IMR-90 (cell line): ENCODE measurements at regions not wholly inside any gene's neighbourhood (a gene's known extent, or its start where the extent isn't known, plus 50 kb on each side); places are given as distances from the start of the nearest gene placed in this dataset.

ENCODE experiments used
- ATAC-seq: fragments of 200-7000 bp; cut with Tn5 transposase; 2 replicates; pipeline ENCODE4 v1.9.1; 2020; ENCODE audit warnings: low read depth, mild to moderate bottlenecking, moderate library complexity
- BruUV-seq: library from RNA; stranded (reverse); fragments of 400-500 nt; replicated peaks from 2 replicates; lab custom pipeline; 2021; lab: Mats Ljungman, UMichigan
- CTCF ChIA-PET: fragments of 300-600 bp; formaldehyde crosslinking; extraction: SDS; loops from one replicate; lab custom pipeline; 2021; ENCODE audit warnings: antibody characterized with exemption; lab: Yijun Ruan, JAX
- POLR2A ChIA-PET: fragments of 300-600 bp; sonication (Branson Sonifier 250); formaldehyde crosslinking; loops from one replicate; lab custom pipeline; 2022; ENCODE audit warnings: antibody characterized with exemption; ENCODE audit not compliant: unreplicated experiment; lab: Charles Lee
- DNase-seq: peaks from one replicate; pipeline ENCODE4 v3.0.0; 2013
- H2AFZ ChIP-seq: replicated peaks from 2 replicates; pipeline ENCODE3; 2013; ENCODE audit warnings: low read length, mild to moderate bottlenecking; ENCODE audit not compliant: poor library complexity
- H2AK5ac ChIP-seq: 2 replicates; pipeline ENCODE4 v1.6.1; 2013; ENCODE audit warnings: low read depth, low read length, inconsistent platforms
- H2AK9ac ChIP-seq: replicated peaks from 2 replicates; pipeline ENCODE3; 2013; ENCODE audit warnings: mild to moderate bottlenecking, low read depth, low read length, moderate library complexity; ENCODE audit not compliant: poor library complexity
- H2BK120ac ChIP-seq: 2 replicates; pipeline ENCODE4 v1.6.1; 2013; ENCODE audit warnings: low read depth, low read length, inconsistent platforms
- H2BK15ac ChIP-seq: 3 replicates; pipeline ENCODE4 v1.6.1; 2013; ENCODE audit warnings: low read depth, low read length, inconsistent platforms
- H2BK20ac ChIP-seq: 2 replicates; pipeline ENCODE4 v1.6.1; 2013; ENCODE audit warnings: low read depth, mild to moderate bottlenecking, inconsistent platforms, low read length, moderate library complexity
- H2BK5ac ChIP-seq: 2 replicates; pipeline ENCODE4 v1.6.1; 2013; ENCODE audit warnings: mild to moderate bottlenecking, low read depth, low read length, inconsistent platforms; ENCODE audit not compliant: poor library complexity, severe bottlenecking
- H3K14ac ChIP-seq: replicated peaks from 2 replicates; pipeline ENCODE4 v1.6.1; 2013; ENCODE audit warnings: low read depth, low read length, inconsistent platforms
- H3K18ac ChIP-seq: 2 replicates; pipeline ENCODE4 v1.6.1; 2013; ENCODE audit warnings: low read depth, low read length, control low read depth
- H3K23ac ChIP-seq: 2 replicates; pipeline ENCODE4 v1.6.1; 2013; ENCODE audit warnings: low read depth, low read length, inconsistent platforms
- H3K27ac ChIP-seq: 2 replicates; pipeline ENCODE4 v1.5.1; 2013; ENCODE audit warnings: mild to moderate bottlenecking, control low read depth, low read length; ENCODE audit not compliant: insufficient read depth
- H3K27me3 ChIP-seq: 2 replicates; pipeline ENCODE4 v1.6.1; 2013; ENCODE audit warnings: low read length; ENCODE audit not compliant: control insufficient read depth, insufficient read depth
- H3K36me3 ChIP-seq: 2 replicates; pipeline ENCODE4 v1.6.1; 2013; ENCODE audit warnings: low read length, mixed read lengths; ENCODE audit not compliant: control insufficient read depth, insufficient read depth
- H3K4ac ChIP-seq: 2 replicates; pipeline ENCODE4 v1.6.1; 2013; ENCODE audit warnings: low read depth, low read length, inconsistent platforms
- H3K4me1 ChIP-seq: 2 replicates; pipeline ENCODE4 v1.6.1; 2013; ENCODE audit warnings: low read length, mixed read lengths; ENCODE audit not compliant: control insufficient read depth, insufficient read depth
- H3K4me2 ChIP-seq: 2 replicates; pipeline ENCODE4 v1.6.1; 2013; ENCODE audit warnings: low read depth, mild to moderate bottlenecking, control low read depth, low read length, moderate library complexity
- H3K4me3 ChIP-seq: 2 replicates; pipeline ENCODE4 v1.5.1; 2013; ENCODE audit warnings: low read depth, mild to moderate bottlenecking, control low read depth, low read length, moderate library complexity; ENCODE audit not compliant: insufficient read depth
- H3K56ac ChIP-seq: 2 replicates; pipeline ENCODE4 v1.6.1; 2013; ENCODE audit warnings: low read length, inconsistent platforms; ENCODE audit not compliant: insufficient read depth; ENCODE audit errors: extremely low read depth
- H3K79me1 ChIP-seq, 2 experiments: 2 replicates each; pipeline ENCODE4 v1.6.1; 2013; ENCODE audit warnings: low read length in 2 of 2, inconsistent platforms in 1 of 2, low read depth in 1 of 2
- H3K9ac ChIP-seq: 2 replicates; pipeline ENCODE4 v1.6.1; 2013; ENCODE audit warnings: low read depth, low read length, control low read depth
- H3K9me1 ChIP-seq: 2 replicates; pipeline ENCODE4 v1.6.1; 2013; ENCODE audit warnings: low read length, inconsistent platforms; ENCODE audit not compliant: insufficient read depth
- H3K9me3 ChIP-seq: 2 replicates; pipeline ENCODE4 v1.6.1; 2013; ENCODE audit warnings: low read length; ENCODE audit not compliant: control insufficient read depth, insufficient read depth
- H4K20me1 ChIP-seq: 2 replicates; pipeline ENCODE4 v1.6.1; 2013; ENCODE audit warnings: low read length, inconsistent platforms; ENCODE audit not compliant: insufficient read depth
- H4K5ac ChIP-seq: 2 replicates; pipeline ENCODE4 v1.6.1; 2013; ENCODE audit warnings: mild to moderate bottlenecking, low read depth, low read length, control low read depth
- H4K8ac ChIP-seq, 2 experiments: 2 replicates each; pipeline ENCODE4 v1.6.1; 2013; ENCODE audit warnings: low read depth in 2 of 2, low read length in 2 of 2, control low read depth in 1 of 2, inconsistent platforms in 1 of 2
- H4K91ac ChIP-seq: 2 replicates; pipeline ENCODE4 v1.6.1; 2013; ENCODE audit warnings: low read depth, low read length, inconsistent platforms; ENCODE audit not compliant: insufficient read depth
- CEBPB ChIP-seq: IDR thresholded peaks from 2 replicates; pipeline ENCODE4 v1.6.1; 2012; ENCODE audit warnings: low read depth, low read length, improper control_type of control experiment
- FOS ChIP-seq: fragments of 150-350 bp; IDR thresholded peaks from 2 replicates; pipeline ENCODE4 v1.6.1; 2016; ENCODE audit warnings: low read depth, low read length
- MAFK ChIP-seq: IDR thresholded peaks from 2 replicates; pipeline ENCODE4 v1.6.1; 2012; ENCODE audit warnings: low read depth, low read length, improper control_type of control experiment
- MXI1 ChIP-seq: IDR thresholded peaks from 2 replicates; pipeline ENCODE4 v1.6.1; 2012; ENCODE audit warnings: low read depth, mild to moderate bottlenecking, low read length, moderate library complexity, borderline replicate concordance
- RAD21 ChIP-seq: IDR thresholded peaks from 2 replicates; pipeline ENCODE4 v1.6.1; 2012; ENCODE audit warnings: low read length, improper control_type of control experiment
- RCOR1 ChIP-seq: IDR thresholded peaks from 2 replicates; pipeline ENCODE4 v1.6.1; 2012; ENCODE audit warnings: mild to moderate bottlenecking, low read length, improper control_type of control experiment; ENCODE audit not compliant: insufficient replicate concordance
- WGBS, 2 experiments: methylation state at CpG; one replicate each; pipeline versions ENCODE4 v1.1.5 to v1.1.7; 2013; ENCODE audit warnings: missing lambda C conversion rate in 2 of 2; ENCODE audit not compliant: insufficient read length in 1 of 2; ENCODE audit errors: extremely low coverage in 2 of 2; 5-methylcytosine and 5-hydroxymethylcytosine counted together
- dilution Hi-C: fragments of 300-500 bp; cut with HindIII; formaldehyde crosslinking; loops from one replicate; pipeline ENCODE4 v1.14.3; 2018; ENCODE audit warnings: low sequenced_read_pairs; ENCODE audit not compliant: unreplicated experiment
- in situ Hi-C: fragments of 300-500 bp; cut with MboI; formaldehyde crosslinking; loops from 3 replicates; pipeline ENCODE4 v1.14.3; 2019; ENCODE audit warnings: low sequenced_read_pairs, inconsistent platforms, mixed read lengths
- intact Hi-C: fragments of 100-400 bp; cut with micrococcal nuclease; formaldehyde crosslinking; loops from 2 replicates; pipeline ENCODE4 v1.10.0; 2022

DNA sequence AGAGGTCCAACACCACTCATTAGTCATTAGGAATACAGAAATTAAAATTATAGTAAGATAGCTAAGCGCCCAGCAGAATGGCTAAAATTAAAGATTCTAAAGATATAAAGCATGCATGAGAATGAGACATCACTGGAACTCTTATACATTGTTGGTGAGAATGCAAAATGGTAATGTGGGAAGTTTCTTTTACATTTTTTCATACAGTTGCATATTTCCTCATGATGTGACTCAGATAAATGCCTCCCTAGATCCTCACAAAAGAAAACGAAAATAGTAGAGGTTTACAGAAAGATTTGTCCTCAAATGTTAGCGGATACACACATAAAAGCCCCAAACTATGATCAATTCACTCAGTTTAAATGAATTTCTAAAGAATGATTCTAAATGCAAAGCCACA lies 633.7 kb upstream of the GJE1 start:
- Histone ChIP-seq H3K9ac (no peak overlapping the region), H2BK5ac (no peak overlapping the region), H3K4me2 (no peak overlapping the region), H2AFZ (no peak overlapping the region), H3K27ac (no peak overlapping the region), H3K56ac (no peak overlapping the region), H4K20me1 (no peaks in the 10 kb centered on the region), H3K9me3 (no peaks in the 10 kb centered on the region), H3K36me3 (no peaks in the 10 kb centered on the region), H4K91ac (no peak overlapping the region), H3K79me1 (no peaks in the 10 kb centered on the region), H2BK15ac (no peak overlapping the region), H2AK5ac (no peak overlapping the region), H3K4me1 (no peaks in the 10 kb centered on the region), H3K27me3 (no peaks in the 10 kb centered on the region), H2BK120ac (no peak overlapping the region), H3K18ac (no peak overlapping the region), H3K4ac (no peak overlapping the region), H4K5ac (no peak overlapping the region), H2BK20ac (no peak overlapping the region), H3K9me1 (no peaks in the 10 kb centered on the region), H3K23ac (no peak overlapping the region), H3K4me3 (no peak overlapping the region), H4K8ac (no peak overlapping the region), H3K14ac (no peak overlapping the region), H2AK9ac (no peak overlapping the region)
- no peak for TF ChIP-seq FOS
- no peak for TF ChIP-seq RAD21
- TF ChIP-seq MXI1: no peak
- no peak for TF ChIP-seq CEBPB
- no peak for TF ChIP-seq MAFK
- no peak for TF ChIP-seq RCOR1
- in situ Hi-C loops: no loop called here
- peak; percentile 44; the same call in 1 of the 2 replicates for ATAC-seq
- WGBS, 2 experiments: no CpG with 5 or more reads among the region's 3 CpGs
- intact Hi-C loops: no loop called here
- no TSS peak for BruUV-seq
- dilution Hi-C loops: no loop called here
- DNase-seq: peak; percentile 59
- ChIA-PET CTCF (interaction anchor here (1.1 kb wide), 1 partner anchor 11 kb away, joined by 3 read pairs; no protein-coding TSS in a partner anchor), POLR2A (no interaction called here)
